Stimulated activated CD4-positive, alpha-beta T cell treated with anti-CD3 and anti-CD28 coated beads, Interleukin-12 subunit alpha, Interleukin-12 subunit beta, amount 100 ng/mL, for 24 hours (primary cell): ENCODE measurements at regions not wholly inside any gene's neighbourhood (a gene's known extent, or its start where the extent isn't known, plus 50 kb on each side); places are given as distances from the start of the nearest gene placed in this dataset.

Experiments used
- DNase-seq, 2 experiments: peaks; one replicate each; pipeline ENCODE4 v3.0.0-alpha.2; 2020; ENCODE audit warnings: low read depth in 2 of 2

- DNase-seq = no peak
Measured at GRCh38 chr2:133667085-133667484, 98.8 kb upstream of the NCKAP5 start.

GRCh38 chr2:133667968-133668367 lies 99.7 kb upstream of the NCKAP5 start:
- DNase-seq = no peak

GRCh38 chr2:133668547-133668946 lies 100.3 kb upstream of the NCKAP5 start:
- DNase-seq = no peak

DNA sequence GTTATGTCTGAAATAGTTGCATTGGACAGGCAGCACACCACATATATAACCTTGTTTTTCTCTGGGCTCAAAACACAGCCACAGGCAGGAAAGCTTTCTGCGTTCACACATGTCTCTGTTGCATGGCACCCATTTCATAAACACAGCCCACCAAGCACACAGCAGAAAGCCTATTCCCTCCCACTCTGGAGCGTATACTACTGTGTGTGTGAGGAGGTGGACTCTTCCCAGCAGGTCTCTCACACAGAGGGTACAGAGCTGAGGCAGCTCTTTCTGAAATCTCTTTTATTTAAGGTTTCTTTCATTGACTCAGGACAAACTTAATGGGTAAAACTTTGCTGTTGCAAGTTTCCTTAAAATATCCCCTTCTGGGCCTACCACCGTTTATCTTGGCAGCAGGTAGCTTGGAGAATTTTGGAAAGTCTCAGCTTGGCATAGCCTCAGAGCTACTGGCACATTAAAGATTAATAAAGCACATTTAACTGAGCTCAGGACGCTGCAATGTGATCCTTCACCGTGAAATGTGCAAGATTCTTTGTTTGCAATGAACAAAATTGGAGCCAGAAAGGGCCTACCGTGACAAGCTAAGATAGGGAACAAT lies 105.1 kb upstream of the NCKAP5 start:
- DNase-seq = no peak

DNA sequence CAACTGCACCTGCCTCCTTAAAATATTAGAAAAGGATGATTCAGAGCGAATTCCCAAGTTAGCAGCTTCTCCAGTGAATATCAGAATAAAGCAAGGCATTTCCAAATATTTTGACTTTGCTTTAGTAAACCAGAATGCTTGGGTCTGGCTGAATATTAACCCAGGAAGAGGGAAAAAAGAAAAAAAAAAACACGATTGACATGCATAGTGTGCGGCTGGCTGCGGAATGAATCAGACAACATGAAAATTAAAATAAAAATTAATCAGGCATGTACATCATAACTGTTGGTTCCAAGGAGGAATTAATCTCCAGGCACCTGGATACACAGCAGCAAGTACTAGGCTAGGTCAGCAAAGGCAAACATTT lies 105.8 kb upstream of the NCKAP5 start:
- no peak for DNase-seq

DNA sequence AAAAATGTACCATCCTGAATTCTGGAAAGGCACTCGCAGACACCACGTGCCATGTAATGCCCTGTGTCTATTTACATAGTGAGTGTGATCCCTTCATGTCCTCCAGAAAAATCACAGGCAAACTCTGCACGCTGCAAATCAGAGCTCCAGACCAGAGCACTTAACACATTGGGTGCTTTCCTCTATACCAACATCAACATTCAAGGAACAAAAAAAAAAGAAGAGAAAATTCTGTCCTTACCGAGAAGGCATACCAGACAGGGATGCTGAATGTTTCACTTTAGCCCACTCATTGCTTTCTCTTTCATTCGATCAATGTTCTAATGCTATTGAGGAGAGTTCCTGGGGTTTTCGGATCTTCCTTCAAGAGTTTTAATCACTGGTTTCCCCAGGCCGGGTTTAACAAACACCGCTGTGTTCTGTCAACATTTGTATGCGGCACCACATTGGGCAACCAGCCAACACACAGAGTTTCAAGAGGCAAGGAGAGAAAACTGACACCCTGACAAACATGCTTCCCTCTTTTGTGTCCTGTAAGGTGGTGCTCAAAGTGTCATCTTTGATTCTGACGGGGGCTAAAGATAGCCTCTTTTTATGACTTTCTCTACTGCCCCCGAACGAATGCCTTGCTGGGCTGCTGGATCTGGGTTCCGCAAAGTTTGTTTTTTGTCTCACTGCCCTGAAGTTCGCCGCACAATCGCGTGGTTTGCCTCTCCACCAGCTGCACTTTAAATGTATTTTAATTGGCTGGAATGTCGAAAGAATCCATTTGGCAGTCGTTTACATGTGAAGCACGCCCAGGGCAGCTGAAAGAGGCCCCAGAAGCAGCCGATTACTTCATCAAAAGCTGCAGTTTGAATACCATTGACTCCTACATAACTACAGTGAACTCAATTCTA lies 106.4 kb upstream of the NCKAP5 start:
- no peak for DNase-seq

GRCh38 chr2:133676392-133677130 lies 108.3 kb upstream of the NCKAP5 start:
- DNase-seq = no peak

GRCh38 chr2:133680343-133681049 lies 112.2 kb upstream of the NCKAP5 start:
- DNase-seq = no peak

- no peak for DNase-seq
Measured at GRCh38 chr2:133682347-133682746, 114.1 kb upstream of the NCKAP5 start.

- no peak for DNase-seq
Measured at GRCh38 chr2:133682906-133683305, 114.6 kb upstream of the NCKAP5 start.

DNA sequence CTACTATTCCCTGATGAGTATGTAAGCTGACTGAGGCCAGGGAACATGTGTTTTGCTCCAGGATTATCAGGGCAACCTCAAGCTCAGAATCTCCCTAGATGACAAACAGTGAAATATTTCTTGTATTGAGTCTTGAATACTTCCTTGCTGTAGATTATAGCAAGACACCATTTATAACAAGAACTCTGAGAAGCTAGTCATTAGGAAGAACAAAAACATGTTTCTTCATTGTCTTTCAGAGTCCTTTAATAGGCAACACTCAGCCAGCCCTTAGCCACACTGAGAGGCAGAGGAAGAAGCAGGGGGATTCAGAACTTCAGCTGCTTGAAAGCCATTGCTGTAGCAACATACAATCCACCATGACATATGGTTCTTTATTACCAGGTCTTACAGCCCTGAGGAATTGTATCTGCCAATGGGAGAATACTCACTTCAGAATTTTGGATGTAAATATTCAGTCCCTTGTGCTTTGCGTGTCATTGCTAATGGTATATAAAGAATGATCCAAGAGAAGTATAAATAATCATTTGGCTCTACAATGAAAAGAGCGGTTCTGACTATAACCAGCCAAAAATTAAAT lies 117.5 kb upstream of the NCKAP5 start:
- no peak for DNase-seq

DNA sequence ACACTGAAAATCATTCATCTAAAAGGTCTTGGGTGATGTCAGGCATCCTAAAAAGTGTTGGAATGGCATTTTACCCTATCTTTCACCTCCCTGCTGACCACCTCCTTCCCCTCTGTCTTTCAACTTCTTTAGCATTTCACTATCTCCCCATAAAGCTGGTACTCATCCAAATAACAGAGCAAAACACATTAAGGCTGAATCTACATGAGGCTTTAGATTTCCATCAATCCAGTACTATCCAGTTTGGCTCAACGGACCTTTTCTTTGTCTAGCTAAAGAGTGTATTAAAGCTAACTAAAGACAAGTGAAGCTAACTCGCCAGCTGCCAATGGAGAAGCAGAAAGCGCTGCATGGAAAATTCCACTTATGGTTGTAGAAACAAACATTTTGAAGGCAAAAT lies 122.5 kb upstream of the NCKAP5 start:
- no peak for DNase-seq

DNA sequence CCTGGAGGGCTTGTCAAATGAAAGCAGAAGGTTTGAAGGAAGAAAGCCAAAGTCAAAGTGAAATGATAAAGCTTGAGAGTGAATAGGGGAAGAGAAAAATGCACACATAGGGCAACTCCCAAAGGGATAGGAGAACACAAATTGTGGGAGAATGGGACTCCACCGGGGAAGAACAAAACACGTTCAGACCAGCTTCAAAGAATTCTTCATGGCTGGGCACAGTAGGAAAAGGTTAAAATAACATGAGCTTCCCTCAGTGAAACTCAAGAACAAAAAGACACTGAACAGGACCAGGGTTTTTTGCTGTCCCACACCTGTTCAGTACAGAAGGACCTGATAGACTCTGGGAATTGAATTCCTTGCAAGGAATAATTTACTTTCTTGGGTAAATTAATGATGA lies 123.1 kb upstream of the NCKAP5 start:
- DNase-seq = no peak

DNA sequence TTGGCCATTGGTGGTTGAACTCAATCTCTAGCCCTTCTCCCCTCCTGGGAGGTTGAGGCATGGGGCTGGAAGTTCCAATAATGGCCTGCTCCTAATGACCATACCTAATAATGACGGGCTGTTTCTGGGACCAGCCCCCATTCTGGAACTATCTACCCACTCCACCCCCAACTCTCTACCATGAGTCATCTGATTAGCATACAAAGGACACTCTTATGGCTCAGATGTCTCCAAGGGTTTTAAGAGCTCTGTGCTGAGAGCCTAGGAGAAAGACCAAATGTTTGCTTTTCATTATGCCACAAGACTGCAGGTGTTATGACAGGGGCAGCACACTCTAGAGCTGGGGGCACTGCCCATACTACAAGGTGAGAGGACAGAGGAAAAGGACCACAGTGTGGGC lies 137.0 kb upstream of the NCKAP5 start:
- no peak for DNase-seq

DNA sequence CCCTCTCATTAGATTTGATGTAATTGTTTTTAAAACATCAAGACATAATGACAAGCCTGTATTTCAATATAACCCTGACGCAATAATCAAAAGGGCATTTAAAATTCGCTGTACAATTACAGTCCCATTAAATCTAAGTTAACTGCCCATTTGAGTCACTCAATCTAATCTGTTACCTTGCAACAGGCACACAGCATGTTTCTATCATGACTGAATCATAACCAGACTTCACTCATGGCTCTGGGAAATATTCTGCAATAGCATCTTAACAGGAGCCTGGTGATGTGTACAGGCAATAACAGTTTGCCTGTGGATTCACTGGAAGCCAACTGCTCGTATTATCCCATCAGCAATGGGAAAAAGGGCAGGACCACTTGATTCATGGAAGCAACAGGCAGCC lies 142.3 kb upstream of the NCKAP5 start:
- no peak for DNase-seq

DNA sequence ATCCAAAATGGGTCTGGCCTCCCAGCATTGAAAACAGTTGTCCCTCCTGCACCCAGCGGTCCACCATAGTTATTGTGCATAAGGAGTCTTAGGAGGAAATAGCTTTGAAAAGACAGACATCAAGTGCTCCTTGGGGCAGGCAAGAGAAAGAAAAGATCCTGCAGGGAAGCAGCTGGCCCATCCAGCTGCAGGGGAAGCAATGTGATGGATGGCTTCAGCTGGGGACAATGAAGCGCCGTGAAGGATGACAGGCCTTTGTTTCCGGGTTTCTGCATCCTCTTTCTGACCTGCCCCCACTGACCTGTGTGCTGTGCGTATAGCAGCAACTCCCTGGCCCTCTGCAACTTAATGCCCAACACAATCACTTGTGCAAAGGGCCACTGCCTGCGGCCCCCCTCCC lies 142.9 kb upstream of the NCKAP5 start:
- DNase-seq = no peak

- DNase-seq = no peak
Measured at GRCh38 chr2:133711806-133712205, 143.5 kb upstream of the NCKAP5 start.

- DNase-seq = no peak
Measured at GRCh38 chr2:133712369-133712768, 144.1 kb upstream of the NCKAP5 start.

DNA sequence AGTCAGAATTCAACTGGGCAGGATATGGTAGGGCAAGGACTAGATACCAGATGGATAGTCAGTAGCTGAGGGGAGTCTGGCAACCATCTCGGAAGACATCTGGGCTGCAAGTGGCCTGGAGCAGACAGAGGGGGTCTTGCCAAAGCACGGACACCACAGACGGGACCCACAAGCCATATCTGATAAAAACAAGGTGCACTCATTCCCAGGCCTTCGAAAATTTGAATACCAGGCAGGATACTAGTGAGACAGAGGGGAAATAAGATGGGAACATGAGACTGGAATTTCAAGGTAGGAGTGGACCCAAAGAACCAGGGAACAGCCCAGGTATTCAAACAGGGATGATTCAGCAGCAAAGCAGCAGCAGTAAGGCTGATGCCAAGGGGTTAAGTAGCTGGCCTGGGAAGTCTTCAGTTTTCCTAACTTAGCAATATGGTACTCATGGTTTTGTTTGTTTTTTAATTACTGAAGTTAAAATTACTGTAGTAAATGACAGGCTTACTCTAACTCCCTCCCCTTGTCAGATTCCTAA lies 144.9 kb upstream of the NCKAP5 start:
- no peak for DNase-seq

DNA sequence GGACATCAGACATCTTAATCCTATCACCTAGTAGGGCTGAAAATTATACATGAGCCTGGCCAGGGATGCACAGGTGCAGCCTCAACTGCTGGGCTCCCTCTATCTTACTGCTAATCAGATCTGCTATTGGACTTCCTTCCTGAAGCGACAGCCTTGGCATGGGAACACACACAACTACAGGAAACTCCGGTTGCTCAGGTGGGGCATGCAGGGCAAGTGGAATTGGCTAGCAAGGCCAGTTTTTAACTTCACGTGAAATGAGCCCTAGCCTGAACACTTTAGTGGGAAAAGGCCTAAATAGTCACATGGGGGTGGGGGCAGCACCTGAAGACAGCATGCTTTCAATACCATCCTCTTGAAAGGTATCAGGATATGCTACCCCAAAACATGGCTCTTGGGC lies 147.9 kb upstream of the NCKAP5 start:
- no peak for DNase-seq

DNA sequence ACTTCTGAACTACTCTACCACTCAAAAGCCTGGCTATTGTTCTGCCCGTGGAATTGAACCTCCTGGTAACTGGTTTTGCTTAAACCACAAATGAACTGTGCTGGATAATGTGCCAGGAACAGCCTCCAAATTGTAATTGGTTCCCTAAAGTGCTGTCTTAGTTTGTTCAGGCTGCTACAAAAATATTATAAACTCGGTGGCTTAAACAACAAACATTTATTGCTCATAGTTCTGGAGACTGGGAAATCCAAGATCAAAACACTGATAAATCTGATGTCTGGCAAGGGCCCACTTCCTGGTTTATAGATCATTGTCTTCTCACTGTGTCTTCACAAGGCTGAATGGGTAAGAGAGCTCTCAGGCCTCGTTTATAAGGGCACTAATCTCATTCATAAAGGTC lies 149.2 kb upstream of the NCKAP5 start:
- DNase-seq = no peak
